C4-2B (cell line): ENCODE measurements at regions not wholly inside any gene's neighbourhood (a gene's known extent, or its start where the extent isn't known, plus 50 kb on each side); places are given as distances from the start of the nearest gene placed in this dataset.

Source experiments
- CTCF ChIP-seq: fragments of 450-650 bp; conservative IDR thresholded peaks from 2 replicates; pipeline ENCODE4 v1.5.1; 2017; ENCODE audit warnings: mild to moderate bottlenecking
- ZFX ChIP-seq: fragments of 450-650 bp; IDR thresholded peaks from 2 replicates; pipeline ENCODE4 v1.6.1; 2017

DNA sequence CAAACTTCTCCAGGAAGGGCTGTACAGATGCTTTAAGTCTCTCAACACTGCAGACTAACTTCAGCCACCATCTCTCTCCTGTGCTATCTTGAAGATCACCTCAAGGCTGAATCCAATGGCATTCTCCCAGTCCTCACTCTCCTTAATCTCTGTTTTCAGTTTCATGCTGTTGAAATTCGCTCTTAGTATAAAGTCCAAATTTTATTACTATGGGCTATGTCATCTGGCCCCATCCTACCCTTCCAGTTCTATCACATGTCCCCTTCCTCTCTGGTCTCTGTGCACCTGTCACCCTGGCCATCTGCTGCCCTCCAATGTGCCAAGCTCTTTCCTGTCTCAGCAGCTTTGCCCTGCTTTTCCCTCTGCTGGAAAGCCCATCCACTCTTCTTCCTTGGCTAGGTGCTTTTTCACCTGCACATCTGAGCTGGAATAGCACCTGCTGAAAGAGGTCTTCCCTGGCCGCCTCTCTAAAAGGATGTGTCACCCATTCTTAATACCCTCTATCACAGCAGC is 284.7 kb upstream of the MAP3K1 start:
- no peak for TF ChIP-seq CTCF
- no peak for TF ChIP-seq ZFX
